ENCODE measurements at regions not wholly inside any gene's neighbourhood (a gene's known extent, or its start where the extent isn't known, plus 50 kb on each side); places are given as distances from the start of the nearest gene placed in this dataset.

GRCh38 chr21:27143476-27143875 is 176.6 kb upstream of the ADAMTS5 start:
- TF ChIP-seq POLR2A (IDR thresholded peaks at IDR 0.05) (no peak), CTCF (IDR thresholded peaks at IDR 0.05) (no peak), POLR2AphosphoS5 (IDR thresholded peaks at IDR 0.05; ENCODE audit: insufficient read depth in 1 of 2, low read depth in 1 of 2) (no peak)

Measured in vagina (tissue), 2 donors.